ENCODE measurements at regions not wholly inside any gene's neighbourhood (a gene's known extent, or its start where the extent isn't known, plus 50 kb on each side); places are given as distances from the start of the nearest gene placed in this dataset.

GRCh38 chr6:165880686-165881085 is 217.6 kb upstream of the PDE10A start:
- Histone ChIP-seq H3K9me3 (ENCODE audit: control insufficient read depth, low read depth, low read length) (no peaks in the 10 kb centered on the region), H3K36me3 (ENCODE audit: control insufficient read depth, low read depth, low read length) (no peaks in the 10 kb centered on the region), H3K27ac (ENCODE audit: low read length) (no peak overlapping the region), H3K9ac (ENCODE audit: low read length) (no peak overlapping the region), H3K4me1 (ENCODE audit: control insufficient read depth, low read depth, low read length) (no peaks in the 10 kb centered on the region), H3K4me3 (ENCODE audit: low read length) (no peak overlapping the region), H3K27me3 (ENCODE audit: control insufficient read depth, insufficient read depth, low read length) (no peaks in the 10 kb centered on the region)

- H3K4me1 ChIP-seq (ENCODE audit: control insufficient read depth, low read depth, low read length): no peaks in the 10 kb centered on the region
- no peak overlapping the region for H3K9ac ChIP-seq (ENCODE audit: low read length)
- no peak overlapping the region for H3K4me3 ChIP-seq (ENCODE audit: low read length)
Observed at GRCh38 chr6:165877773-165878172, 214.7 kb upstream of the PDE10A start.

GRCh38 chr6:165877192-165877591 is 214.2 kb upstream of the PDE10A start:
- Histone ChIP-seq H3K4me3 (ENCODE audit: low read length) (no peak overlapping the region), H3K4me1 (ENCODE audit: control insufficient read depth, low read depth, low read length) (no peaks in the 10 kb centered on the region), H3K36me3 (ENCODE audit: control insufficient read depth, low read depth, low read length) (no peaks in the 10 kb centered on the region), H3K9me3 (ENCODE audit: control insufficient read depth, low read depth, low read length) (no peaks in the 10 kb centered on the region), H3K27me3 (ENCODE audit: control insufficient read depth, insufficient read depth, low read length) (no peaks in the 10 kb centered on the region), H3K27ac (ENCODE audit: low read length) (no peak overlapping the region), H3K9ac (ENCODE audit: low read length) (no peak overlapping the region)

More at GRCh38 chr6:165877773-165878172, 214.7 kb upstream of the PDE10A start:
- Histone ChIP-seq H3K27me3 (ENCODE audit: control insufficient read depth, insufficient read depth, low read length) (no peaks in the 10 kb centered on the region), H3K27ac (ENCODE audit: low read length) (no peak overlapping the region), H3K9me3 (ENCODE audit: control insufficient read depth, low read depth, low read length) (no peaks in the 10 kb centered on the region), H3K36me3 (ENCODE audit: control insufficient read depth, low read depth, low read length) (no peaks in the 10 kb centered on the region)

- Histone ChIP-seq H3K4me1 (ENCODE audit: control insufficient read depth, low read depth, low read length) (no peaks in the 10 kb centered on the region), H3K9ac (ENCODE audit: low read length) (no peak overlapping the region), H3K36me3 (ENCODE audit: control insufficient read depth, low read depth, low read length) (no peaks in the 10 kb centered on the region), H3K9me3 (ENCODE audit: control insufficient read depth, low read depth, low read length) (no peaks in the 10 kb centered on the region), H3K4me3 (ENCODE audit: low read length) (no peak overlapping the region), H3K27me3 (ENCODE audit: control insufficient read depth, insufficient read depth, low read length) (no peaks in the 10 kb centered on the region), H3K27ac (ENCODE audit: low read length) (no peak overlapping the region)
Observed at GRCh38 chr6:165876588-165876987, 213.5 kb upstream of the PDE10A start.

- H3K9me3 ChIP-seq (ENCODE audit: control insufficient read depth, low read depth, low read length): no peaks in the 10 kb centered on the region
- H3K4me3 ChIP-seq (ENCODE audit: low read length): no peak overlapping the region
- no peaks in the 10 kb centered on the region for H3K36me3 ChIP-seq (ENCODE audit: control insufficient read depth, low read depth, low read length)
- H3K9ac ChIP-seq (ENCODE audit: low read length): no peak overlapping the region
- H3K4me1 ChIP-seq (ENCODE audit: control insufficient read depth, low read depth, low read length): no peaks in the 10 kb centered on the region
- H3K27ac ChIP-seq (ENCODE audit: low read length): no peak overlapping the region
- H3K27me3 ChIP-seq (ENCODE audit: control insufficient read depth, insufficient read depth, low read length): no peaks in the 10 kb centered on the region
Observed at GRCh38 chr6:165875946-165876345, 212.9 kb upstream of the PDE10A start.

- Histone ChIP-seq H3K9ac (ENCODE audit: low read length) (no peak overlapping the region), H3K4me1 (ENCODE audit: control insufficient read depth, low read depth, low read length) (no peaks in the 10 kb centered on the region)
Observed at GRCh38 chr6:165873976-165874375, 210.9 kb upstream of the PDE10A start.

GRCh38 chr6:165872811-165873210 is 209.8 kb upstream of the PDE10A start:
- Histone ChIP-seq H3K27me3 (ENCODE audit: control insufficient read depth, insufficient read depth, low read length) (no peaks in the 10 kb centered on the region), H3K36me3 (ENCODE audit: control insufficient read depth, low read depth, low read length) (no peaks in the 10 kb centered on the region), H3K27ac (ENCODE audit: low read length) (no peak overlapping the region), H3K9me3 (ENCODE audit: control insufficient read depth, low read depth, low read length) (peaks cover 6% of the 10 kb centered on the region), H3K4me1 (ENCODE audit: control insufficient read depth, low read depth, low read length) (no peaks in the 10 kb centered on the region), H3K9ac (ENCODE audit: low read length) (no peak overlapping the region), H3K4me3 (ENCODE audit: low read length) (no peak overlapping the region)

More at GRCh38 chr6:165873976-165874375, 210.9 kb upstream of the PDE10A start:
- Histone ChIP-seq H3K4me3 (ENCODE audit: low read length) (no peak overlapping the region), H3K27ac (ENCODE audit: low read length) (no peak overlapping the region), H3K27me3 (ENCODE audit: control insufficient read depth, insufficient read depth, low read length) (no peaks in the 10 kb centered on the region), H3K36me3 (ENCODE audit: control insufficient read depth, low read depth, low read length) (no peaks in the 10 kb centered on the region), H3K9me3 (ENCODE audit: control insufficient read depth, low read depth, low read length) (peaks cover 6% of the 10 kb centered on the region)

- Histone ChIP-seq H3K4me3 (ENCODE audit: low read length) (no peak overlapping the region), H3K4me1 (ENCODE audit: control insufficient read depth, low read depth, low read length) (no peaks in the 10 kb centered on the region), H3K27me3 (ENCODE audit: control insufficient read depth, insufficient read depth, low read length) (no peaks in the 10 kb centered on the region), H3K9me3 (ENCODE audit: control insufficient read depth, low read depth, low read length) (peaks cover 6% of the 10 kb centered on the region), H3K9ac (ENCODE audit: low read length) (no peak overlapping the region), H3K27ac (ENCODE audit: low read length) (no peak overlapping the region), H3K36me3 (ENCODE audit: control insufficient read depth, low read depth, low read length) (no peaks in the 10 kb centered on the region)
Observed at GRCh38 chr6:165872311-165872710, 209.3 kb upstream of the PDE10A start.

- H3K36me3 ChIP-seq (ENCODE audit: control insufficient read depth, low read depth, low read length): no peaks in the 10 kb centered on the region
- H3K4me1 ChIP-seq (ENCODE audit: control insufficient read depth, low read depth, low read length): no peaks in the 10 kb centered on the region
- H3K27me3 ChIP-seq (ENCODE audit: control insufficient read depth, insufficient read depth, low read length): no peaks in the 10 kb centered on the region
- no peak overlapping the region for H3K9ac ChIP-seq (ENCODE audit: low read length)
- H3K27ac ChIP-seq (ENCODE audit: low read length): no peak overlapping the region
- H3K9me3 ChIP-seq (ENCODE audit: control insufficient read depth, low read depth, low read length): peaks cover 6% of the 10 kb centered on the region
- H3K4me3 ChIP-seq (ENCODE audit: low read length): no peak overlapping the region
Observed at GRCh38 chr6:165871571-165871970, 208.5 kb upstream of the PDE10A start.

GRCh38 chr6:165869526-165869925 is 206.5 kb upstream of the PDE10A start:
- no peaks in the 10 kb centered on the region for H3K27me3 ChIP-seq (ENCODE audit: control insufficient read depth, insufficient read depth, low read length)
- peaks cover 6% of the 10 kb centered on the region for H3K9me3 ChIP-seq (ENCODE audit: control insufficient read depth, low read depth, low read length)

GRCh38 chr6:165864925-165865324 is 201.9 kb upstream of the PDE10A start:
- H3K4me1 ChIP-seq (ENCODE audit: control insufficient read depth, low read depth, low read length): no peaks in the 10 kb centered on the region
- H3K27ac ChIP-seq (ENCODE audit: low read length): no peak overlapping the region
- H3K36me3 ChIP-seq (ENCODE audit: control insufficient read depth, low read depth, low read length): no peaks in the 10 kb centered on the region
- no peak overlapping the region for H3K4me3 ChIP-seq (ENCODE audit: low read length)
- H3K9me3 ChIP-seq (ENCODE audit: control insufficient read depth, low read depth, low read length): peaks cover 3% of the 10 kb centered on the region
- H3K9ac ChIP-seq (ENCODE audit: low read length): no peak overlapping the region
- H3K27me3 ChIP-seq (ENCODE audit: control insufficient read depth, insufficient read depth, low read length): no peaks in the 10 kb centered on the region

More at GRCh38 chr6:165869526-165869925, 206.5 kb upstream of the PDE10A start:
- H3K27ac ChIP-seq (ENCODE audit: low read length): no peak overlapping the region
- no peaks in the 10 kb centered on the region for H3K4me1 ChIP-seq (ENCODE audit: control insufficient read depth, low read depth, low read length)
- H3K4me3 ChIP-seq (ENCODE audit: low read length): no peak overlapping the region
- no peaks in the 10 kb centered on the region for H3K36me3 ChIP-seq (ENCODE audit: control insufficient read depth, low read depth, low read length)
- no peak overlapping the region for H3K9ac ChIP-seq (ENCODE audit: low read length)

- no peaks in the 10 kb centered on the region for H3K36me3 ChIP-seq (ENCODE audit: control insufficient read depth, low read depth, low read length)
- H3K9me3 ChIP-seq (ENCODE audit: control insufficient read depth, low read depth, low read length): no peaks in the 10 kb centered on the region
- H3K27ac ChIP-seq (ENCODE audit: low read length): no peak overlapping the region
- no peaks in the 10 kb centered on the region for H3K4me1 ChIP-seq (ENCODE audit: control insufficient read depth, low read depth, low read length)
- H3K27me3 ChIP-seq (ENCODE audit: control insufficient read depth, insufficient read depth, low read length): no peaks in the 10 kb centered on the region
- no peak overlapping the region for H3K9ac ChIP-seq (ENCODE audit: low read length)
- H3K4me3 ChIP-seq (ENCODE audit: low read length): no peak overlapping the region
Observed at GRCh38 chr6:165864218-165864617, 201.2 kb upstream of the PDE10A start.

All from iPS-18a (cell line).